ENCODE measurements at regions not wholly inside any gene's neighbourhood (a gene's known extent, or its start where the extent isn't known, plus 50 kb on each side); places are given as distances from the start of the nearest gene placed in this dataset.

- Histone ChIP-seq H3K79me1 (ENCODE audit: low read depth in 1 of 2, low read length in 2 of 2) (no peaks in the 10 kb centered on the region), H3K18ac (ENCODE audit: low read depth, low read length) (no peak overlapping the region), H3K9me3 (ENCODE audit: control insufficient read depth, insufficient read depth, low read length) (no peaks in the 10 kb centered on the region), H4K8ac (ENCODE audit: low read depth in 2 of 2, low read length in 2 of 2) (no peak overlapping the region), H2AK5ac (ENCODE audit: low read depth, low read length) (no peak overlapping the region), H2BK15ac (ENCODE audit: low read depth, low read length) (no peak overlapping the region), H3K36me3 (ENCODE audit: control insufficient read depth, insufficient read depth, low read length) (no peaks in the 10 kb centered on the region), H2BK20ac (ENCODE audit: low read depth, low read length) (no peak overlapping the region), H3K56ac (ENCODE audit: extremely low read depth, insufficient read depth, low read length) (no peak overlapping the region), H3K27me3 (ENCODE audit: control insufficient read depth, insufficient read depth, low read length) (no peaks in the 10 kb centered on the region), H2BK120ac (ENCODE audit: low read depth, low read length) (no peak overlapping the region), H2AFZ (replicated peaks; ENCODE audit: low read length, poor library complexity) (no peak overlapping the region), H3K23ac (ENCODE audit: low read depth, low read length) (no peak overlapping the region), H3K14ac (replicated peaks; ENCODE audit: low read depth, low read length) (no peak overlapping the region), H4K91ac (ENCODE audit: insufficient read depth, low read depth, low read length) (no peak overlapping the region), H3K4me2 (ENCODE audit: low read depth, low read length) (no peak overlapping the region), H3K4me3 (ENCODE audit: insufficient read depth, low read depth, low read length) (no peak overlapping the region), H3K9me1 (ENCODE audit: insufficient read depth, low read length) (no peaks in the 10 kb centered on the region), H4K20me1 (ENCODE audit: insufficient read depth, low read length) (no peaks in the 10 kb centered on the region), H2BK5ac (ENCODE audit: low read depth, low read length, poor library complexity, severe bottlenecking) (no peak overlapping the region), H3K4me1 (ENCODE audit: control insufficient read depth, insufficient read depth, low read length) (peaks cover 3% of the 10 kb centered on the region; the same call in 1 of the 2 replicates), H4K5ac (ENCODE audit: low read depth, low read length) (no peak overlapping the region), H3K4ac (ENCODE audit: low read depth, low read length) (no peak overlapping the region), H3K27ac (ENCODE audit: insufficient read depth, low read length) (no peak overlapping the region), H2AK9ac (replicated peaks; ENCODE audit: low read depth, low read length, poor library complexity) (no peak overlapping the region), H3K9ac (ENCODE audit: low read depth, low read length) (no peak overlapping the region)
- no CpG with 5 or more reads among the region's 1 CpG for WGBS, 2 experiments (ENCODE audit: extremely low coverage in 2 of 2, insufficient read length in 1 of 2)
- in situ Hi-C loops (cut with MboI; ENCODE audit: low sequenced_read_pairs) = loop anchor here (25.0 kb wide), 2 partner anchors 718 to 868 kb away; no protein-coding TSS in a partner anchor
- no TSS peak for BruUV-seq (replicated peaks)
- ChIA-PET CTCF (no interaction called here), POLR2A (ENCODE audit: unreplicated experiment) (no interaction called here)
- DNase-seq (no peak), ATAC-seq (ENCODE audit: low read depth) (no peak)
- TF ChIP-seq MAFK (IDR thresholded peaks at IDR 0.05; ENCODE audit: low read depth, low read length) (peak; percentile 74), POLR2A (IDR thresholded peaks at IDR 0.05; ENCODE audit: low read depth, low read length) (no peak)
- intact Hi-C loops (cut with micrococcal nuclease) = no loop called here
- dilution Hi-C loops (cut with HindIII; ENCODE audit: low sequenced_read_pairs, unreplicated experiment) = no loop called here
These were observed 117.0 kb upstream of the MLIP start for GRCh38 chr6:53994201-53994600.

All from IMR-90 (cell line).